Progenitor cell of endocrine pancreas (in vitro differentiated cells): ENCODE measurements at regions not wholly inside any gene's neighbourhood (a gene's known extent, or its start where the extent isn't known, plus 50 kb on each side); places are given as distances from the start of the nearest gene placed in this dataset.

ENCODE experiments used
- DNase-seq: peaks from one replicate; pipeline ENCODE4 v3.0.0; 2021; ENCODE audit warnings: low spot score; ENCODE audit not compliant: unreplicated experiment
- H3K27ac Mint-ChIP-seq: 2 replicates; pipeline ENCODE4 v1.8.0; 2021; ENCODE audit warnings: mild to moderate bottlenecking, moderate library complexity, mixed read lengths
- H3K27me3 Mint-ChIP-seq: 2 replicates; pipeline ENCODE4 v1.8.0; 2021; ENCODE audit warnings: mixed read lengths
- H3K36me3 Mint-ChIP-seq: 2 replicates; pipeline ENCODE4 v1.8.0; 2022; ENCODE audit warnings: mixed read lengths; ENCODE audit not compliant: insufficient read depth
- H3K4me1 Mint-ChIP-seq: 2 replicates; pipeline ENCODE4 v1.8.0; 2021; ENCODE audit warnings: low read depth, mixed read lengths
- H3K4me3 Mint-ChIP-seq: 2 replicates; pipeline ENCODE4 v1.8.0; 2021; ENCODE audit warnings: low read depth, mild to moderate bottlenecking, moderate library complexity, mixed read lengths
- H3K9me3 Mint-ChIP-seq: 2 replicates; pipeline ENCODE4 v1.8.0; 2021; ENCODE audit warnings: low read depth, mixed read lengths
- TF ChIP-seq, protein P1 (sequence below): fragments of 200-600 bp; sonication (generic); IDR thresholded peaks from one replicate; pipeline ENCODE4 v1.5.0; 2021; ENCODE audit warnings: antibody characterized with exemption, mild to moderate bottlenecking; ENCODE audit not compliant: unreplicated experiment

GRCh38 chr4:84394386-84394785, 104.7 kb downstream of the NKX6-1 start:
- H3K36me3 Mint-ChIP-seq: no peaks in the 10 kb centered on the region
- H3K9me3 Mint-ChIP-seq: peaks cover 4% of the 10 kb centered on the region

GRCh38 chr4:84392951-84393590, 106.0 kb downstream of the NKX6-1 start:
- Mint-ChIP-seq H3K9me3 (peaks cover 4% of the 10 kb centered on the region), H3K4me1 (no peaks in the 10 kb centered on the region), H3K27ac (no peak overlapping the region), H3K36me3 (no peaks in the 10 kb centered on the region), H3K4me3 (no peak overlapping the region), H3K27me3 (peaks cover 3% of the 10 kb centered on the region)
- TF ChIP-seq, protein P1, sequence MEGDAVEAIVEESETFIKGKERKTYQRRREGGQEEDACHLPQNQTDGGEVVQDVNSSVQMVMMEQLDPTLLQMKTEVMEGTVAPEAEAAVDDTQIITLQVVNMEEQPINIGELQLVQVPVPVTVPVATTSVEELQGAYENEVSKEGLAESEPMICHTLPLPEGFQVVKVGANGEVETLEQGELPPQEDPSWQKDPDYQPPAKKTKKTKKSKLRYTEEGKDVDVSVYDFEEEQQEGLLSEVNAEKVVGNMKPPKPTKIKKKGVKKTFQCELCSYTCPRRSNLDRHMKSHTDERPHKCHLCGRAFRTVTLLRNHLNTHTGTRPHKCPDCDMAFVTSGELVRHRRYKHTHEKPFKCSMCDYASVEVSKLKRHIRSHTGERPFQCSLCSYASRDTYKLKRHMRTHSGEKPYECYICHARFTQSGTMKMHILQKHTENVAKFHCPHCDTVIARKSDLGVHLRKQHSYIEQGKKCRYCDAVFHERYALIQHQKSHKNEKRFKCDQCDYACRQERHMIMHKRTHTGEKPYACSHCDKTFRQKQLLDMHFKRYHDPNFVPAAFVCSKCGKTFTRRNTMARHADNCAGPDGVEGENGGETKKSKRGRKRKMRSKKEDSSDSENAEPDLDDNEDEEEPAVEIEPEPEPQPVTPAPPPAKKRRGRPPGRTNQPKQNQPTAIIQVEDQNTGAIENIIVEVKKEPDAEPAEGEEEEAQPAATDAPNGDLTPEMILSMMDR: no peak
- DNase-seq: no peak

More at GRCh38 chr4:84394386-84394785, 104.7 kb downstream of the NKX6-1 start:
- TF ChIP-seq, protein P1: no peak
- Mint-ChIP-seq H3K27ac (no peak overlapping the region), H3K4me1 (no peaks in the 10 kb centered on the region), H3K4me3 (no peak overlapping the region), H3K27me3 (peaks cover 3% of the 10 kb centered on the region)
- no peak for DNase-seq

GRCh38 chr4:84389406-84389805, 109.7 kb downstream of the NKX6-1 start:
- no peak overlapping the region for H3K4me3 Mint-ChIP-seq
- peaks cover 4% of the 10 kb centered on the region for H3K9me3 Mint-ChIP-seq

GRCh38 chr4:84385203-84385602, 113.9 kb downstream of the NKX6-1 start:
- peaks cover 4% of the 10 kb centered on the region for H3K9me3 Mint-ChIP-seq
- H3K4me3 Mint-ChIP-seq: no peak overlapping the region
- peaks cover 19% of the 10 kb centered on the region for H3K4me1 Mint-ChIP-seq
- DNase-seq: no peak
- no peaks in the 10 kb centered on the region for H3K36me3 Mint-ChIP-seq
- peaks cover 3% of the 10 kb centered on the region for H3K27me3 Mint-ChIP-seq
- TF ChIP-seq, protein P1: no peak
- H3K27ac Mint-ChIP-seq: no peak overlapping the region

More at GRCh38 chr4:84389406-84389805, 109.7 kb downstream of the NKX6-1 start:
- Mint-ChIP-seq H3K36me3 (no peaks in the 10 kb centered on the region), H3K4me1 (peaks cover 16% of the 10 kb centered on the region), H3K27ac (no peak overlapping the region), H3K27me3 (peaks cover 3% of the 10 kb centered on the region)
- TF ChIP-seq, protein P1: no peak
- no peak for DNase-seq

- Mint-ChIP-seq H3K36me3 (no peaks in the 10 kb centered on the region), H3K9me3 (peaks cover 3% of the 10 kb centered on the region), H3K4me1 (peaks cover 22% of the 10 kb centered on the region), H3K27me3 (peaks cover 3% of the 10 kb centered on the region), H3K27ac (no peak overlapping the region), H3K4me3 (no peak overlapping the region)
- DNase-seq: no peak
- TF ChIP-seq, protein P1: no peak
Observed at GRCh38 chr4:84384801-84385200, 114.3 kb downstream of the NKX6-1 start.
